PC-9 (cell line): ENCODE measurements at regions not wholly inside any gene's neighbourhood (a gene's known extent, or its start where the extent isn't known, plus 50 kb on each side); places are given as distances from the start of the nearest gene placed in this dataset.

ENCODE experiments used
- CTCF ChIP-seq: fragments of 200-600 bp; sonication (generic); conservative IDR thresholded peaks from 2 replicates; pipeline ENCODE4 v1.6.1; 2017; ENCODE audit warnings: mixed run types, antibody characterized with exemption, mild to moderate bottlenecking, moderate library complexity
- EZH2 ChIP-seq: fragments of 200-600 bp; sonication (generic); IDR thresholded peaks from 2 replicates; pipeline ENCODE4 v1.8.0; 2017; ENCODE audit warnings: antibody characterized with exemption, low read depth

GRCh38 chr20:54342258-54342920 lies 133.0 kb upstream of the DOK5 start:
- TF ChIP-seq CTCF (no peak), EZH2 (no peak)
